HUES6 (cell line): ENCODE measurements at regions not wholly inside any gene's neighbourhood (a gene's known extent, or its start where the extent isn't known, plus 50 kb on each side); places are given as distances from the start of the nearest gene placed in this dataset.

Experiments
- H3K27ac ChIP-seq: 2 replicates; pipeline ENCODE4 v1.7.0; 2013; ENCODE audit warnings: low read depth, mild to moderate bottlenecking, low read length, inconsistent platforms
- H3K27me3 ChIP-seq: 2 replicates; pipeline ENCODE4 v1.6.1; 2013; ENCODE audit warnings: low read length; ENCODE audit not compliant: control insufficient read depth, insufficient read depth
- H3K36me3 ChIP-seq: 2 replicates; pipeline ENCODE4 v1.6.1; 2013; ENCODE audit warnings: low read length; ENCODE audit not compliant: control insufficient read depth, insufficient read depth
- H3K4me1 ChIP-seq: 2 replicates; pipeline ENCODE4 v1.6.1; 2013; ENCODE audit warnings: low read length; ENCODE audit not compliant: control insufficient read depth, insufficient read depth
- H3K4me3 ChIP-seq: 2 replicates; pipeline ENCODE4 v1.5.1; 2013; ENCODE audit warnings: low read depth, low read length
- H3K9ac ChIP-seq: one replicate; pipeline ENCODE4 v1.6.1; 2013; ENCODE audit warnings: mild to moderate bottlenecking, low read length
- H3K9me3 ChIP-seq: 2 replicates; pipeline ENCODE4 v1.6.1; 2013; ENCODE audit warnings: low read depth, low read length; ENCODE audit not compliant: control insufficient read depth, insufficient read depth

- H3K27ac ChIP-seq, result no peak overlapping the region
- H3K4me3 ChIP-seq, result no peak overlapping the region
- no peaks in the 10 kb centered on the region for H3K36me3 ChIP-seq
- no peaks in the 10 kb centered on the region for H3K9me3 ChIP-seq
- 0 out of 2 replicates have a peak, but pooled peaks cover 4% of the 10 kb centered on the region for H3K4me1 ChIP-seq
- no peaks in the 10 kb centered on the region for H3K27me3 ChIP-seq
- H3K9ac ChIP-seq, result no peak overlapping the region
Observed at GRCh38 chr5:28269978-28270377, 1231.6 kb upstream of the CDH9 start.

GRCh38 chr5:28265877-28266276, 1227.5 kb upstream of the CDH9 start:
- Histone ChIP-seq H3K27me3 (no peaks in the 10 kb centered on the region), H3K4me1 (0 out of 2 replicates have a peak, but pooled peaks cover 4% of the 10 kb centered on the region), H3K27ac (no peak overlapping the region), H3K4me3 (no peak overlapping the region), H3K36me3 (no peaks in the 10 kb centered on the region), H3K9me3 (no peaks in the 10 kb centered on the region), H3K9ac (no peak overlapping the region)

- H3K4me1 ChIP-seq, result peaks cover 4% of the 10 kb centered on the region
- no peak overlapping the region for H3K27ac ChIP-seq
- no peaks in the 10 kb centered on the region for H3K36me3 ChIP-seq
- H3K4me3 ChIP-seq, result no peak overlapping the region
- H3K9ac ChIP-seq, result no peak overlapping the region
- no peaks in the 10 kb centered on the region for H3K9me3 ChIP-seq
- H3K27me3 ChIP-seq, result no peaks in the 10 kb centered on the region
Observed at GRCh38 chr5:28254846-28255245, 1216.5 kb upstream of the CDH9 start.

- no peak overlapping the region for H3K4me3 ChIP-seq
Observed at GRCh38 chr5:28253431-28253830, 1215.0 kb upstream of the CDH9 start.

GRCh38 chr5:28249771-28250415, 1211.5 kb upstream of the CDH9 start:
- Histone ChIP-seq H3K9me3 (no peaks in the 10 kb centered on the region), H3K27ac (no peak overlapping the region), H3K4me1 (no peaks in the 10 kb centered on the region), H3K4me3 (no peak overlapping the region), H3K9ac (no peak overlapping the region), H3K27me3 (no peaks in the 10 kb centered on the region), H3K36me3 (no peaks in the 10 kb centered on the region)

More at GRCh38 chr5:28253431-28253830, 1215.0 kb upstream of the CDH9 start:
- H3K27ac ChIP-seq, result no peak overlapping the region
- H3K4me1 ChIP-seq, result peaks cover 4% of the 10 kb centered on the region
- H3K9me3 ChIP-seq, result no peaks in the 10 kb centered on the region
- H3K36me3 ChIP-seq, result no peaks in the 10 kb centered on the region
- no peaks in the 10 kb centered on the region for H3K27me3 ChIP-seq
- H3K9ac ChIP-seq, result no peak overlapping the region

GRCh38 chr5:28234356-28234968, 1196.1 kb upstream of the CDH9 start:
- Histone ChIP-seq H3K4me3 (no peak overlapping the region), H3K9ac (no peak overlapping the region), H3K27me3 (no peaks in the 10 kb centered on the region), H3K27ac (no peak overlapping the region), H3K36me3 (no peaks in the 10 kb centered on the region), H3K9me3 (no peaks in the 10 kb centered on the region), H3K4me1 (no peaks in the 10 kb centered on the region)

GRCh38 chr5:28226407-28226806, 1188.0 kb upstream of the CDH9 start:
- no peak overlapping the region for H3K4me3 ChIP-seq
- no peaks in the 10 kb centered on the region for H3K27me3 ChIP-seq
- no peak overlapping the region for H3K9ac ChIP-seq
- no peak overlapping the region for H3K27ac ChIP-seq
- H3K9me3 ChIP-seq, result no peaks in the 10 kb centered on the region
- H3K36me3 ChIP-seq, result no peaks in the 10 kb centered on the region
- H3K4me1 ChIP-seq, result no peaks in the 10 kb centered on the region

- Histone ChIP-seq H3K9ac (no peak overlapping the region), H3K4me3 (no peak overlapping the region), H3K9me3 (no peaks in the 10 kb centered on the region)
Observed at GRCh38 chr5:28219539-28219938, 1181.2 kb upstream of the CDH9 start.

GRCh38 chr5:28217695-28218094, 1179.3 kb upstream of the CDH9 start:
- Histone ChIP-seq H3K9me3 (no peaks in the 10 kb centered on the region), H3K27me3 (no peaks in the 10 kb centered on the region), H3K27ac (no peak overlapping the region), H3K4me1 (no peaks in the 10 kb centered on the region), H3K36me3 (no peaks in the 10 kb centered on the region), H3K4me3 (no peak overlapping the region), H3K9ac (no peak overlapping the region)

More at GRCh38 chr5:28219539-28219938, 1181.2 kb upstream of the CDH9 start:
- Histone ChIP-seq H3K27me3 (no peaks in the 10 kb centered on the region), H3K36me3 (no peaks in the 10 kb centered on the region), H3K4me1 (no peaks in the 10 kb centered on the region), H3K27ac (no peak overlapping the region)

GRCh38 chr5:28216939-28217360, 1178.6 kb upstream of the CDH9 start:
- no peaks in the 10 kb centered on the region for H3K27me3 ChIP-seq
- H3K27ac ChIP-seq, result no peak overlapping the region
- no peaks in the 10 kb centered on the region for H3K9me3 ChIP-seq
- no peaks in the 10 kb centered on the region for H3K36me3 ChIP-seq
- H3K4me3 ChIP-seq, result no peak overlapping the region
- H3K4me1 ChIP-seq, result no peaks in the 10 kb centered on the region
- H3K9ac ChIP-seq, result no peak overlapping the region

GRCh38 chr5:28215091-28215490, 1176.7 kb upstream of the CDH9 start:
- no peaks in the 10 kb centered on the region for H3K4me1 ChIP-seq

More at GRCh38 chr5:28215091-28215490, 1176.7 kb upstream of the CDH9 start:
- Histone ChIP-seq H3K27ac (no peak overlapping the region), H3K36me3 (no peaks in the 10 kb centered on the region), H3K9me3 (no peaks in the 10 kb centered on the region), H3K9ac (no peak overlapping the region), H3K4me3 (no peak overlapping the region), H3K27me3 (no peaks in the 10 kb centered on the region)
